ENCODE measurements at regions not wholly inside any gene's neighbourhood (a gene's known extent, or its start where the extent isn't known, plus 50 kb on each side); places are given as distances from the start of the nearest gene placed in this dataset.

GRCh38 chr16:50469121-50469743 is 79.0 kb upstream of the NKD1 start:
- peak; percentile 58 for DNase-seq

GRCh38 chr16:50468749-50469078 is 79.5 kb upstream of the NKD1 start:
- DNase-seq = peak; percentile 48

- DNase-seq = peak; percentile 62
These were observed 80.0 kb upstream of the NKD1 start for GRCh38 chr16:50467943-50468748.

- no peak for DNase-seq
These were observed 80.6 kb upstream of the NKD1 start for GRCh38 chr16:50467559-50467942.

GRCh38 chr16:50466170-50466569 is 82.0 kb upstream of the NKD1 start:
- DNase-seq = peak; percentile 27

GRCh38 chr16:50464325-50465290 is 83.6 kb upstream of the NKD1 start:
- peak; percentile 41 for DNase-seq

GRCh38 chr16:50463581-50464324 is 84.4 kb upstream of the NKD1 start:
- DNase-seq = peak; percentile 38

GRCh38 chr16:50462793-50463507 is 85.2 kb upstream of the NKD1 start:
- peak; percentile 27 for DNase-seq

- DNase-seq = no peak
These were observed 86.8 kb upstream of the NKD1 start for GRCh38 chr16:50461400-50461760.

- DNase-seq = peak; percentile 43
These were observed 87.4 kb upstream of the NKD1 start for GRCh38 chr16:50460538-50461399.

- peak; percentile 28 for DNase-seq
These were observed 88.6 kb upstream of the NKD1 start for GRCh38 chr16:50459496-50460080.

GRCh38 chr16:50458667-50459495 is 89.3 kb upstream of the NKD1 start:
- DNase-seq = peak; percentile 39

- DNase-seq = no peak
These were observed 89.2 kb upstream of the BRD7 start for GRCh38 chr16:50457979-50458491.

GRCh38 chr16:50457423-50457822 is 88.6 kb upstream of the BRD7 start:
- peak; percentile 62 for DNase-seq

- peak; percentile 38 for DNase-seq
These were observed 86.6 kb upstream of the BRD7 start for GRCh38 chr16:50455288-50455845.

GRCh38 chr16:50453446-50453845 is 84.7 kb upstream of the BRD7 start:
- DNase-seq = peak; percentile 34

- DNase-seq = peak; percentile 25
These were observed 83.2 kb upstream of the BRD7 start for GRCh38 chr16:50451951-50452508.

- DNase-seq = peak; percentile 2
These were observed 82.2 kb upstream of the BRD7 start for GRCh38 chr16:50450957-50451356.

- DNase-seq = peak; percentile 24
These were observed 81.0 kb upstream of the BRD7 start for GRCh38 chr16:50449800-50450199.

All from activated effector memory CD4-positive, alpha-beta T cell treated with anti-CD3 and anti-CD28 coated beads, Interleukin-2, amount 50 U/mL, for 16 hours (primary cell).